Activated CD4-positive, alpha-beta T cell treated with anti-CD3 and anti-CD28 coated beads for 24 hours (primary cell): ENCODE measurements at regions not wholly inside any gene's neighbourhood (a gene's known extent, or its start where the extent isn't known, plus 50 kb on each side); places are given as distances from the start of the nearest gene placed in this dataset.
"Not testable (repeated sequence)": the region's sequence is repeated elsewhere in the genome, so short reads cannot be mapped to it uniquely, and the experiment has no call there.

Source experiments
- DNase-seq, 2 donors: peaks; one replicate each; pipeline ENCODE4 v3.0.0-alpha.2; 2020; ENCODE audit warnings: low read depth in 2 of 2

DNA sequence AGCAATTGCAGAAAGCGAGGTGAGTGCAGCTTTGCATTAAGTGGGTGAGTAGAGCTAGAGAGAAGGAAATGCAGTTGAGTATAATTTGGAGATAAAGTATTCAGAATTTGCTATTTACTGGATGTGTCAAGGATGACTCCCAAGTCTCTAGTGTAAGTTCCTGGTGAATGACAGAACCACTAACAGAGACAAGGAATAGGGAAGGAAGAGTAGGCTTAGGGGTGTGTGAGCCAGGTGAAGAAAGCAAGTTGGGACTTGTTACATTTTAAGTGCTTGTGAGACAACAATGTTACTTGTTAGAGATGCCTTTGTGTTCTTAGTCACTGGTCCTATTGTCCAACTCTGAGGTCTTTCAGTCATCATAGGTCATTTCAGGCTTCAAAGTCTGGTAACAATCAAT lies 70.8 kb downstream of the TBC1D26 start:
- not testable (repeated sequence) for DNase-seq

GRCh38 chr17:15806825-15807224 lies 74.7 kb downstream of the TBC1D26 start:
- DNase-seq = not testable (repeated sequence)

GRCh38 chr17:15813388-15813787 lies 81.3 kb downstream of the TBC1D26 start:
- not testable (repeated sequence) for DNase-seq

- DNase-seq = not testable (repeated sequence)
Measured at GRCh38 chr17:15814003-15814402, 81.9 kb downstream of the TBC1D26 start.

DNA sequence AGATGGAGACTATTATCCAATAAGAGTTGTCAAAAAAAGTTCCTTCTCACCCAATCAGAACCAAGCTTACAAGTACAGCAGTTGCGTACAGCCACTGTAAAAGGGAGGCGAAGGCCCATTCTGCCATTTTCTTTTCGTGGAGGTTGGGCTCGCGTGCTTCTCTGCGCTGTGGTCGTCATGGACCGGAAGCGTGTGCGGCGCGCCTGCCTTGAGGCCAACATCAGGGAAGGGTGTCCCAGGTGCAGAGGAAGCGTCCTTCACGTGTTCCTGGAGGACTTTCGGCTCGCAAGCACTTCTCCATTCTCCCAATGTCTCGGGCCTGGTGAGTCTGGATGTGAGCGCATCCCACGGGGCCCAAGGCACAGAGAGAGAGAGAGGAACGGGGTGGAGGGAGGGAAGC lies 85.8 kb downstream of the TBC1D26 start:
- not testable (repeated sequence) for DNase-seq

DNA sequence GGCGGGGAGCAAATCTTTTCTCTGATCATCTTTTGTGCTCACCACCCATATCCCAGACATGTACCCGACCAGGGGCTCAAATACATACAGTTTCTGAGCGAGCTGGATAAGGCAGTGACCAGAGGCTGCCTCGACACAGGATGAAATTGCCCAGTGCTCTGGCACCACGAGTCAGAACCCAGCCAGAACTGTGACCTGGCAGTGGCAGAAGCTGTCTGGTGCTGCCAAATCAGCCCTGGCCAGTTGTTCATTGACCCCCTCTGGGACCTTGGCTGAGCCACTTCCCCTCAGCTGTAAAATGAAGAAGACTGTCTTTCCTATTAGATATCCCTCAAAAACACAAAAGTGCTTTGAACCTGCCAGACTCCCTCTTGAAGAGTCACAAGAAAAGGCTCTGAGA lies 90.2 kb downstream of the TBC1D26 start:
- DNase-seq = not testable (repeated sequence)

DNA sequence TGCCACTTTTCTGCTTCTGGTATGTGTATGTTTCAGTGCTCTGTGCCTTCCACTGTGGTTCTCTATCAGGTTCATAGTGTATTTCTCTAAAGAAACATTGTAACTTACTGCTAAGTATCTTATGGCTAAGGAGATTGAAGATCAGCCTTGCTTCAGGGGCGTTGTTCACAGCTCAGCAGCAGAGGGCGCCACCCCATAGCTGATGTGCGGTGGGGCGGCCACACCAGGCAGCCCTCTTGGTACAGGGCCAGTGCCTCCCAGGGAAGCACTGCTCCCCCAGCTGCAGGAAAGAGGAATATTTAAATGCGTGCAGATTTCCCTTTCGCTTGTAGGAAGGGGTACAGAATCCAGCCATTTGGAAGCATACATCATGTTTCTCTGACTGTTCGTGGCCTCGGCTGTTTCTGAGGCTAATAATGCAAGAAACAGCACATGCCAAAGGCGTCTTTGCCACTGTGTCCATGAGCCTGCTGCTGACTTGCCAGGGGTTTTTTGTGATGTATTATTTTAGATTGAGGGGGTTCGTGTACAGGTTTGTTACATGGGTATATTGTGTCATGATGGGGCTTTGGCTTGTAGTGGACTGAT lies 96.7 kb downstream of the TBC1D26 start:
- peak; percentile 62 to 74 for DNase-seq

GRCh38 chr17:15830221-15830620 lies 98.1 kb downstream of the TBC1D26 start:
- DNase-seq = not testable (repeated sequence)

DNA sequence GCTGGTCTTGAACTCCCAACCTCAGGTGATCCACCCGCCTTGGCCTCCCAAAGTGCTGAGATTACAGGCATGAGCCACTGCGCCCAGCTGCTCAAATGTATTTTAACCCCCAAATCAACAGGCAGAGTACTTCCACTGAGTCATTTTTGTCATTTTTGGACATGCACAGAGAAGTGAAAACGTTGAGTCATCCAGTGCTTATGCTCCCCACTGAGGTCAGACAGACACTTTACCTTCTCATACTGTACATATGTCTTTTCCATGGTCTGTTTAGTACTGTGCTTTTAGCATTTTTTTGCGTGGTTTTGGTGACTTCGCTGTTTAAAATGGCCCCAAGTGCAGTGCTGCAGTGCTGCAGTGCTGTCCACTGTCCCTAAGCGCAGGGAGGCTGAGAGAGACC lies 99.1 kb downstream of the TBC1D26 start:
- not testable (repeated sequence) for DNase-seq

GRCh38 chr17:15832921-15833480 lies 100.9 kb downstream of the TBC1D26 start:
- DNase-seq = not testable (repeated sequence)

GRCh38 chr17:15833890-15834289 lies 101.8 kb downstream of the TBC1D26 start:
- not testable (repeated sequence) for DNase-seq

- not testable (repeated sequence) for DNase-seq
Measured at GRCh38 chr17:15835481-15835880, 103.4 kb downstream of the TBC1D26 start.

DNA sequence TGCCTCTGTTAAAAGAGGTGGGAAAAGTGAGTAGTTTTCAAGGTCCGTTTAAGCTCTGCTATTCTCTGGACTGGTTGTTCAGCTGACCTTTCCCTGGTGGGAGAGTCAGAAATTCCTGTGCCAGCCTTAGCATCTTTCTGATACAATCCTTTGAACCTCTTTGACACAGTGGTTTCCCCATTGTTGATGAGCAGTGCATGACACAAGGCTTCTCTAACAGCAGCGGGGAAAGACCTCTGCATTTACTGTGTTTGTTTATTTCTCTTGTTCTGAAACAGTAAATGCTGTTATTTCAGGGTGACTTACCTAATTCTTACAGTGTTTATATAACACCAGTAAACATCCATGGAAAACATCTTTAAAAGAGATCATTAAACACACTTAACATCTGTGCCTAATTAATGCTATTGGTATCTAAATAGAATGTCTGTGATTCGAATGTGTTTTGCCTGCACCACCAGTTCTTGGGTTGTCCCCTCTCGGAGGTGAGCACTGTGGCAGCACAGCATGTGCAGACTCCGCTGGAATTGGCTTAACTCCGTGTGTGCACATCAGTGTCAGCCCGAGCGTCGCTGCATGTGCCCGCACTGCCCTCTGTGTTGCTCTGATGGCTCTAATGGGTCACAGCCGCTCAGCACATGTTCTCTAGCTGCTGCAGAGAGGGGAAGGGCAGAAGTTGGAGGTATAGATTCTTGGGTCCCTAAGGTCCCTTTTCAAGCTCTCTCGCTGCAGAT lies 104.3 kb downstream of the TBC1D26 start:
- DNase-seq = not testable (repeated sequence)

GRCh38 chr17:15836991-15837390 lies 104.9 kb downstream of the TBC1D26 start:
- not testable (repeated sequence) for DNase-seq

DNA sequence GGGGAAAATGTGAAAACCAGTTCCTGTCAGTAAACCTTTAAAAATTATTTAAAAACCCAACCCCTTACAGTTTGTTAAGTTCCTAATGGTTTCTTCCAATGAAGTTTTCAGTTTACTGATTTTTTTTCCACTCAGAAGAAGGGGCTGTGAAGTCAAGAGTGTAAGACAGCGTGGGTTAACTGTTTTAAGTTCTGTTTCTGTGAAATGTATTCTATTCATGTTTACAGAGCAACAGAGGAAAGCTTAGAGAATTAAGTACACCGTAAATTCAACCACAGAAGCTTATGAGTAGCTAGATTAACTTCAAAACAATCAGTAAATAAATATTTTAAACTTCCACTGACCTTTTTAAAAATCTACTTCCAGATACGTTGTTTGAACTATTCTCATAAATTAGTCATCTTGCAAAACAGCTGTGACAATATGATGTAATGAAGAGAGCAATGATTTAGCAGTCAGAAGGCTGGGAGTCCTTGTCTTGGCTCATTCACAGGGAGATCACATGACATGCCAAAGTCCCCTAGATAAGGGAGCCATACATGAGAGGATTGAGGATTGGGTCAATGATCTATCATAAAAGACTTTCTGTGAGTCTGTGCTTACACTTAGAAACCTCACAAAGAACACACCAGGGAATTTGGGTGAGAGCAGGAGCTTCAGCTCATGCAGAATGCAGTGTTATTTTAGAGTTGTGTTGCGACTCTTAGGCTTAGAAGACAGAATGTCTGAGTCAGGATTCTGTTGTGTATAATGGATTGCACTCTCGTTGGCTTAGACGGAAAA lies 97.3 kb upstream of the ADORA2B start:
- DNase-seq = not testable (repeated sequence)

- peak; percentile 28 to 56 for DNase-seq
Measured at GRCh38 chr17:15849054-15849453, 95.9 kb upstream of the ADORA2B start.

DNA sequence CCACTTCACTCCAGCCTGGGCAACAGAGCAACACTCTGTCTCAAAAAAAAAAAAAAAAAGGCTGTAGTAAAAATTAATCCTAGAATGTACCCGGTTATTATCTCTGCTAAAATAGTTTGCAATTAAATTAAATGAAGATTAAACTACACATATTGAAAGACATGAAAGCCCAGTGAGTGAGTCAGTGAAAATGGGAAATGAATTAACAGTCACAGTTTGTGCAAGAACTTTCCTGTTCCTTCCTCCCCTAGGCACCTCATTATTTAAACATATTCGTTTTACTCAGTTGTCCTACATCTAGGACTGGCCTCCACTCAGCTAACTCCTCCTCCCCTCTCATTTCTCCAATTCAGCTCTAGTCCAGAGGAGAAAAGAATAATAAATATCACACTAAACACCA lies 94.9 kb upstream of the ADORA2B start:
- DNase-seq = not testable (repeated sequence)

DNA sequence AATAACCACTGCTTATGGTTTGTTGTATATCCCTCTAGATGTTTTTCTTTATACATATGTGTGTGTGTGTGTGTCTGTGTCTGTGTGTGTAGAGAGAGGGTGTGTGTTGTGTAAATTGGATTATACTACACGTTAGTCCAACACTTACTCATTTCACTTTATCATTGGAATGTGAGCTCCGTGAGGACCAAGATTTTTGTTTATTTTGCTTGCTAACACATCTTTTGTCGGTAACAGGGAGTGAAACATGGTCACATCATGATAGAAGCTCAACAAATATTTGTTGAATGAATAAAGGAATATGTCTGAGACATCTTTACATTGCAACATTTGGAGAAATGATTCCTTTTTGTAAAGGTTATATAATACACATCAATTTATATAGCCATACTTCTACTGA lies 94.2 kb upstream of the ADORA2B start:
- not testable (repeated sequence) for DNase-seq

- not testable (repeated sequence) for DNase-seq
Measured at GRCh38 chr17:15852863-15853262, 92.1 kb upstream of the ADORA2B start.

- not testable (repeated sequence) for DNase-seq
Measured at GRCh38 chr17:15856191-15856590, 88.7 kb upstream of the ADORA2B start.

DNA sequence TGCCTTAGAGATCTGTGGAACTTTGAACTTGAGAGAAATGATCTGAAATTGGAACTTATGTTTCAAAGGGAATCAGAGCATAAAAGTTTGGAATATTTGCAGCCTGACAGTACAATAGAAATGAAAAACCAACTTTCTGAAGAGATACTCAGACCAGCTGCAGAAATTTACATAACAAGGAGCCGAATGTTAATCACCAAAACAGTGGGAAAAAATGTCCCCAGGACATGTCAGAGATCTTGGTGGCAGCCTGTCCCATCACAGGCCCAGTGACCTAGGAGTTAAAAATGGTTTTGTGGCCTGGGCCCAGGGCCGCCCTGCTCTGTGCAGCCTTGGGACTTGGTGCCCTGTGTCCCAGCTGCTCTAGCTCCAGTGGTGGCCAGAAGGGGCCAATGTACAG lies 88.2 kb upstream of the ADORA2B start:
- DNase-seq = not testable (repeated sequence)

DNA sequence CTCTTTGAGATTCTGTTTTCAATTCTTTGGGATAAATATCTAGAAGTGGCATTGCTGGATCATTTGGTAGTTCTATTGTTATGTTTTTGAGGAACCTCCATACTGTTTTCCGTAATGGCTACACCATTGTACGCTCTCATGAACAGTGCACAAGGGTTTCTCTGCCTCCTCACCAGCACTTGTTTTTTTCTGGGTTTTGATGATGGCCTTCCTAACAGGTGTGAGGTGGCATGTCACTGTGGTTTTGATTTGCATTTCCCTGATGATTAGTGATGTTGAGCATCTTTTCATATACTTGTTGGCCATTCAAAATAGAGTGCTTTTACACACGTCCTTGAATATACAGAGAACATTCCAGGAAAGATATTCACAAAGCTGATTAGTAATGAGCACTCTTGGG lies 86.8 kb upstream of the ADORA2B start:
- not testable (repeated sequence) for DNase-seq
